ENCODE measurements at regions not wholly inside any gene's neighbourhood (a gene's known extent, or its start where the extent isn't known, plus 50 kb on each side); places are given as distances from the start of the nearest gene placed in this dataset.

- peaks cover 4% of the 10 kb centered on the region for H3K4me1 ChIP-seq (ENCODE audit: control insufficient read depth, extremely low read depth, insufficient read depth, low read length)
- DNase-seq (ENCODE audit: low read depth, low spot score) (peak; percentile 55), FAIRE-seq (peak; percentile 68)
- H3K36me3 ChIP-seq (ENCODE audit: control insufficient read depth in 2 of 2, extremely low read depth in 1 of 2, insufficient read depth in 2 of 2, low read length in 2 of 2), result no peaks in the 10 kb centered on the region
- no peaks in the 10 kb centered on the region for H3K79me2 ChIP-seq (ENCODE audit: control insufficient read depth, insufficient read depth, low read length)
- H3K9me1 ChIP-seq (ENCODE audit: control insufficient read depth, extremely low read depth, insufficient read depth, low read length), result no peaks in the 10 kb centered on the region
- H3K4me3 ChIP-seq (ENCODE audit: control insufficient read depth in 2 of 3, extremely low read depth in 1 of 3, insufficient read depth in 2 of 3, low read depth in 1 of 3, low read length in 3 of 3), result peak overlapping the region in 1 of 3 experiments; percentile 9
- peak overlapping the region; percentile 66 for H3K9ac ChIP-seq (ENCODE audit: control insufficient read depth, extremely low read depth, insufficient read depth, low read length)
- H3K27me3 ChIP-seq (ENCODE audit: control insufficient read depth, extremely low read depth, insufficient read depth, low read length), result no peaks in the 10 kb centered on the region
- H3K4me2 ChIP-seq (ENCODE audit: control insufficient read depth, extremely low read depth, insufficient read depth, low read depth, low read length), result peak overlapping the region; percentile 51
- H4K20me1 ChIP-seq (ENCODE audit: control insufficient read depth, extremely low read depth, insufficient read depth, low read length), result no peaks in the 10 kb centered on the region
- no peak for TF ChIP-seq CTCF (optimal IDR thresholded peaks at IDR 0.05 in 1 of 3, IDR thresholded peaks at IDR 0.05 in 1 of 3, conservative IDR thresholded peaks at IDR 0.05 in 1 of 3; ENCODE audit: extremely low read depth in 1 of 3, insufficient read depth in 2 of 3, low read length in 3 of 3)
- TF ChIP-seq EZH2 (IDR thresholded peaks at IDR 0.05; ENCODE audit: low read length), result no peak
- dilution Hi-C loops (cut with MboI; ENCODE audit: extremely low pct_ligation_motif_present, low sequenced_read_pairs), result no loop called here
- peak overlapping the region; percentile 24 for H2AFZ ChIP-seq (ENCODE audit: control insufficient read depth, low read length)
- peak overlapping the region; percentile 91 for H3K27ac ChIP-seq (ENCODE audit: control insufficient read depth, insufficient read depth, low read length)
- H3K9me3 ChIP-seq (ENCODE audit: control insufficient read depth, low read depth, low read length), result no peaks in the 10 kb centered on the region
Measured at GRCh38 chr10:4725917-4726606, 99.9 kb upstream of the AKR1E2 start.

- no peak overlapping the region for H2AFZ ChIP-seq (ENCODE audit: control insufficient read depth, low read length)
- no peak for TF ChIP-seq EZH2 (IDR thresholded peaks at IDR 0.05; ENCODE audit: low read length)
- TF ChIP-seq CTCF (optimal IDR thresholded peaks at IDR 0.05 in 1 of 3, IDR thresholded peaks at IDR 0.05 in 1 of 3, conservative IDR thresholded peaks at IDR 0.05 in 1 of 3; ENCODE audit: extremely low read depth in 1 of 3, insufficient read depth in 2 of 3, low read length in 3 of 3), result no peak
- H3K4me3 ChIP-seq (ENCODE audit: control insufficient read depth in 2 of 3, extremely low read depth in 1 of 3, insufficient read depth in 2 of 3, low read depth in 1 of 3, low read length in 3 of 3), result no peak overlapping the region
- dilution Hi-C loops (cut with MboI; ENCODE audit: extremely low pct_ligation_motif_present, low sequenced_read_pairs), result no loop called here
- no peak for DNase-seq (ENCODE audit: low read depth, low spot score)
- H4K20me1 ChIP-seq (ENCODE audit: control insufficient read depth, extremely low read depth, insufficient read depth, low read length), result no peaks in the 10 kb centered on the region
- FAIRE-seq, result no peak
- no peaks in the 10 kb centered on the region for H3K27me3 ChIP-seq (ENCODE audit: control insufficient read depth, extremely low read depth, insufficient read depth, low read length)
- H3K27ac ChIP-seq (ENCODE audit: control insufficient read depth, insufficient read depth, low read length), result no peak overlapping the region
- H3K79me2 ChIP-seq (ENCODE audit: control insufficient read depth, insufficient read depth, low read length), result no peaks in the 10 kb centered on the region
- no peaks in the 10 kb centered on the region for H3K36me3 ChIP-seq (ENCODE audit: control insufficient read depth in 2 of 2, extremely low read depth in 1 of 2, insufficient read depth in 2 of 2, low read length in 2 of 2)
- H3K4me1 ChIP-seq (ENCODE audit: control insufficient read depth, extremely low read depth, insufficient read depth, low read length), result peaks cover 4% of the 10 kb centered on the region
- H3K9me3 ChIP-seq (ENCODE audit: control insufficient read depth, low read depth, low read length), result no peaks in the 10 kb centered on the region
- no peaks in the 10 kb centered on the region for H3K9me1 ChIP-seq (ENCODE audit: control insufficient read depth, extremely low read depth, insufficient read depth, low read length)
- no peak overlapping the region for H3K4me2 ChIP-seq (ENCODE audit: control insufficient read depth, extremely low read depth, insufficient read depth, low read depth, low read length)
- H3K9ac ChIP-seq (ENCODE audit: control insufficient read depth, extremely low read depth, insufficient read depth, low read length), result no peak overlapping the region
Measured at GRCh38 chr10:4723860-4724259, 102.1 kb upstream of the AKR1E2 start.

Measured in keratinocyte (primary cell).